K562 (cell line): ENCODE measurements at regions not wholly inside any gene's neighbourhood (a gene's known extent, or its start where the extent isn't known, plus 50 kb on each side); places are given as distances from the start of the nearest gene placed in this dataset.

ENCODE experiments used
- ARID1B ChIP-seq: fragments of 450-650 bp; IDR thresholded peaks from 2 replicates; pipeline ENCODE4 v1.6.1; 2016; ENCODE audit warnings: antibody characterized with exemption, mild to moderate bottlenecking, inconsistent platforms
- ARID4B ChIP-seq: sonication (generic); formaldehyde crosslinking; IDR thresholded peaks from 2 replicates; pipeline ENCODE4 v1.8.0; 2022; ENCODE audit warnings: mild to moderate bottlenecking, missing genetic modification reagents
- ARNT ChIP-seq, 2 experiments: fragments of 450-650 bp; IDR thresholded peaks; 2 replicates each; pipeline ENCODE4 v1.6.1; 2016; ENCODE audit warnings: mild to moderate bottlenecking in 1 of 2
- ATF1 ChIP-seq, 2 experiments: fragments of 450-650 bp in 1 of 2; IDR thresholded peaks; 2 replicates each; pipeline ENCODE4 v1.6.1; 2016; ENCODE audit warnings: missing compliant biosample characterization in 1 of 2, missing genetic modification characterization in 1 of 2
- CAMTA2 ChIP-seq: fragments of 250-450 bp; sonication (Bioruptor Pico); conservative IDR thresholded peaks from 2 replicates; pipeline ENCODE4 v1.5.1; 2022
- DEAF1 ChIP-seq: fragments of 450-650 bp; formaldehyde crosslinking; IDR thresholded peaks from 2 replicates; pipeline ENCODE4 v1.4.0; 2020; ENCODE audit warnings: mild to moderate bottlenecking, moderate library complexity
- DNMT1 ChIP-seq: fragments of 450-650 bp; IDR thresholded peaks from 2 replicates; pipeline ENCODE4 v1.6.1; 2016; ENCODE audit warnings: antibody characterized with exemption, mild to moderate bottlenecking
- FOXJ3 ChIP-seq: sonication (generic); formaldehyde crosslinking; IDR thresholded peaks from 2 replicates; pipeline ENCODE4 v1.4.0; 2020; ENCODE audit warnings: mild to moderate bottlenecking, missing genetic modification reagents
- HMG20B ChIP-seq: fragments of 250-450 bp; sonication (Bioruptor Pico); IDR thresholded peaks from 2 replicates; pipeline ENCODE4 v1.5.0; 2021; ENCODE audit warnings: mild to moderate bottlenecking
- MECOM ChIP-seq: fragments of 250-450 bp; sonication (Bioruptor Pico); IDR thresholded peaks from 2 replicates; pipeline ENCODE4 v1.8.0; 2022; ENCODE audit warnings: inconsistent platforms
- NRF1 ChIP-seq, 2 experiments: fragments of 450-650 bp; IDR thresholded peaks in 1 of 2; conservative IDR thresholded peaks in 1 of 2; 2 replicates each; pipeline ENCODE4 v1.6.1; 2014; ENCODE audit warnings: mild to moderate bottlenecking in 2 of 2
- PBX2 ChIP-seq, 2 experiments: IDR thresholded peaks in 1 of 2; conservative IDR thresholded peaks in 1 of 2; 2 replicates each; pipeline ENCODE4 v1.6.1; 2016; ENCODE audit warnings: low read depth in 2 of 2, mild to moderate bottlenecking in 1 of 2, missing compliant biosample characterization in 1 of 2, missing genetic modification characterization in 1 of 2, moderate library complexity in 1 of 2
- SIN3A ChIP-seq, 2 experiments: fragments of 150-350 bp in 1 of 2; IDR thresholded peaks; 2 replicates each; pipeline ENCODE4 v1.6.1; 2011 to 2016; ENCODE audit warnings: borderline replicate concordance in 2 of 2, low read depth in 2 of 2, low read length in 2 of 2, mild to moderate bottlenecking in 2 of 2, moderate library complexity in 2 of 2; ENCODE audit not compliant: control insufficient read depth in 1 of 2
- TEAD4 ChIP-seq, 2 experiments: sonication (generic) in 1 of 2; formaldehyde crosslinking in 1 of 2; IDR thresholded peaks; 2 replicates each; pipeline versions ENCODE4 v1.6.1 to v1.8.0; 2012 to 2022; ENCODE audit warnings: borderline replicate concordance in 1 of 2, inconsistent platforms in 1 of 2, low read length in 1 of 2, mild to moderate bottlenecking in 1 of 2, missing genetic modification reagents in 1 of 2
- ZNF143 ChIP-seq: sonication (generic); formaldehyde crosslinking; IDR thresholded peaks from 2 replicates; pipeline ENCODE4 v1.9.0; 2022; ENCODE audit warnings: mild to moderate bottlenecking, missing genetic modification reagents
- ZNF175 ChIP-seq: fragments of 200-800 bp; sonication (Bioruptor generic); IDR thresholded peaks from 2 replicates; pipeline ENCODE4 v1.6.1; 2016; ENCODE audit warnings: low read depth, mild to moderate bottlenecking, missing genetic modification characterization, missing compliant biosample characterization
- ZNF274 ChIP-seq: IDR thresholded peaks from 2 replicates; pipeline ENCODE4 v1.6.1; 2011; ENCODE audit warnings: low read depth, mild to moderate bottlenecking, low read length, moderate library complexity, borderline replicate concordance
- ZNF75A ChIP-seq: fragments of 450-650 bp; formaldehyde crosslinking; IDR thresholded peaks from 2 replicates; pipeline ENCODE4 v1.4.0; 2020; ENCODE audit warnings: mild to moderate bottlenecking

GRCh38 chr1:67916140-67916886 is 83.0 kb upstream of the GNG12 start (continued):
- TF ChIP-seq ZNF75A (CRISPR knock-in tag) (no peak), NRF1 (conservative IDR thresholded peaks at IDR 0.05 in 1 of 2, IDR thresholded peaks at IDR 0.05 in 1 of 2) (no peak), ARID4B (no peak), ARID1B (peak; percentile 72), PBX2 (CRISPR knock-in tag; IDR thresholded peaks at IDR 0.05; ENCODE audit: low read depth) (no peak), PBX2 (tag; conservative IDR thresholded peaks at IDR 0.05; ENCODE audit: low read depth) (peak; percentile 78), CAMTA2 (CRISPR knock-in tag) (no peak), FOXJ3 (CRISPR knock-in tag) (no peak), HMG20B (CRISPR knock-in tag) (no peak), DEAF1 (CRISPR knock-in tag) (no peak; the same call in 1 of the 2 replicates), SIN3A (IDR thresholded peaks at IDR 0.05; ENCODE audit: borderline replicate concordance in 2 of 2, control insufficient read depth in 1 of 2, low read depth in 2 of 2, low read length in 2 of 2) (no peak), ARNT (IDR thresholded peaks at IDR 0.05) (no peak), MECOM (CRISPR knock-in tag) (peak; percentile 88; the same call in 1 of the 2 replicates), DNMT1 (no peak), ATF1 (CRISPR knock-in tag; IDR thresholded peaks at IDR 0.05) (no peak), ATF1 (tag; IDR thresholded peaks at IDR 0.05) (0 out of 2 replicates have a peak, but pooled peaks have one; percentile 13), ZNF175 (CRISPR knock-in tag) (peak; percentile 84; the same call in 1 of the 2 replicates), ZNF274 (no peak), ZNF143 (CRISPR knock-in tag) (no peak), TEAD4 (IDR thresholded peaks at IDR 0.05; ENCODE audit: low read length) (peak; percentile 33; the same call in 1 of the 2 replicates), TEAD4 (CRISPR knock-in tag; IDR thresholded peaks at IDR 0.05; ENCODE audit: borderline replicate concordance) (no peak)
